GM12891 (cell line): ENCODE measurements at regions not wholly inside any gene's neighbourhood (a gene's known extent, or its start where the extent isn't known, plus 50 kb on each side); places are given as distances from the start of the nearest gene placed in this dataset.

Experiments
- POLR2A ChIP-seq: IDR thresholded peaks from 2 replicates; pipeline ENCODE4 v1.6.1; 2011; ENCODE audit warnings: low read depth, low read length, control low read depth
- POLR2AphosphoS5 ChIP-seq: IDR thresholded peaks from 2 replicates; pipeline ENCODE4 v1.6.1; 2011; ENCODE audit warnings: low read depth, low read length, control low read depth
- SPI1 ChIP-seq: IDR thresholded peaks from 2 replicates; pipeline ENCODE4 v1.6.1; 2011; ENCODE audit warnings: low read depth, low read length, control low read depth
- TAF1 ChIP-seq: IDR thresholded peaks from 2 replicates; pipeline ENCODE4 v1.6.1; 2011; ENCODE audit warnings: low read depth, low read length, control low read depth

- TF ChIP-seq POLR2A (no peak), TAF1 (no peak), POLR2AphosphoS5 (no peak), SPI1 (no peak)
Observed at GRCh38 chr1:242828199-242828598, 303.7 kb upstream of the PLD5 start.
